ENCODE measurements at regions not wholly inside any gene's neighbourhood (a gene's known extent, or its start where the extent isn't known, plus 50 kb on each side); places are given as distances from the start of the nearest gene placed in this dataset.

DNA sequence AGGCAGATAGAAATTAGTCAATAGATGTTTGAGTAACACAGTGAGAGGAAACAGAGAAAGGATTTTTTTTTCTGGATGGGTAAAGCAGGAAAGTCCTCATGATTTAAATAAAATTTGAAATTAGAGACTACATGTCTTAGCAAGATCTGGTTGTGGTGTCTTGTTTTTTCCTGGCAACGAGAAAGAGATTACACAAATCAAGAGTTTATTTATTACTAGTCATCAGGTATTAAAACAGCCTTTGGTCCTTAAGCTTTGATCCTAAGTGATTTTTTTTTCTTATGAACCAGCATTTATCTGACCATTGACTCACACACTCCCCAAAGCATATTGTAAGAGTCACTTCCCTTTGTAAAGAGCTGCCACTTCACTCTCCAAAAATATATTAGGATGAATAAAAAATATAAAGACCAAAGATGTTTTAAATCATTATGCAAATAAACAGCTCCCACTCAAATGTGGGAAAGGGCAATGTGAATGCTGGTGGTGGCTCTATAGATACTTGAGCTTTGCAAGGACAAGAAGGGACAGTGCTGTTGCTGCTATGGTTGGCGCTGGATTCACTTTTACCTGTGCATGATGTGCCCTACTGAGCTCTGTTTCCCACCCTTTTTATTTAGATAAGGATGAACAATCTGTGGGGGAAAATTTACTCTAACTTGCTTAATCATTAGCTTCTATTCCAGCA lies 1726.5 kb downstream of the MAT2B start:
- no peak overlapping the region for H3K4me3 ChIP-seq (ENCODE audit: low read length)
- peak; percentile 31 for DNase-seq (ENCODE audit: low read depth)
- TF ChIP-seq, protein P1, sequence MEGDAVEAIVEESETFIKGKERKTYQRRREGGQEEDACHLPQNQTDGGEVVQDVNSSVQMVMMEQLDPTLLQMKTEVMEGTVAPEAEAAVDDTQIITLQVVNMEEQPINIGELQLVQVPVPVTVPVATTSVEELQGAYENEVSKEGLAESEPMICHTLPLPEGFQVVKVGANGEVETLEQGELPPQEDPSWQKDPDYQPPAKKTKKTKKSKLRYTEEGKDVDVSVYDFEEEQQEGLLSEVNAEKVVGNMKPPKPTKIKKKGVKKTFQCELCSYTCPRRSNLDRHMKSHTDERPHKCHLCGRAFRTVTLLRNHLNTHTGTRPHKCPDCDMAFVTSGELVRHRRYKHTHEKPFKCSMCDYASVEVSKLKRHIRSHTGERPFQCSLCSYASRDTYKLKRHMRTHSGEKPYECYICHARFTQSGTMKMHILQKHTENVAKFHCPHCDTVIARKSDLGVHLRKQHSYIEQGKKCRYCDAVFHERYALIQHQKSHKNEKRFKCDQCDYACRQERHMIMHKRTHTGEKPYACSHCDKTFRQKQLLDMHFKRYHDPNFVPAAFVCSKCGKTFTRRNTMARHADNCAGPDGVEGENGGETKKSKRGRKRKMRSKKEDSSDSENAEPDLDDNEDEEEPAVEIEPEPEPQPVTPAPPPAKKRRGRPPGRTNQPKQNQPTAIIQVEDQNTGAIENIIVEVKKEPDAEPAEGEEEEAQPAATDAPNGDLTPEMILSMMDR (IDR thresholded peaks at IDR 0.05; ENCODE audit: insufficient read depth, low read depth, low read length, missing control alignments): no peak

DNA sequence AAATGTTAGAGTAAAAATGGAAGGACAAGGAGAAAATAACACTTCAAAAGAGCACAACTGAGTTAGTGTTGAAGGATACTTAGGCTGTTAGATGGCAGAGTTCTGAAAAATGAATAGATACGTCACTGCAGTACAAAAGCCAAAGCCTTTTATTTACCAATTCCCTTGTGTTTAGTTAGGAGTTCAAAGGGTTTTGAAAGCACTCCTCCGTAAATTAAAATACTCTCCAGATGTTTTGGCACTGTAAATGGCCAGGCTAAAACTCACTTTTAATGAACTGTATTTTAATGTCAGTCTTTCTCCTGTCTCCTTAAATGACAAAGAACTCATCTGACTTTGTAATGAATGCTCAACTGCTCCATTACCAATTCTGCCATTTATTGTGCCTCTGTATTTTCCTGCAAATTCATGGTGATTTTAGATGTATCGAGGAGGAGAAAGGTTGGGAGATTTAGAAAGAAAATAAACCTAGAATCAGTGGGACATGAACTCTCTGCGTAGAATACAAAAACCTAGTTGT lies 1727.2 kb downstream of the MAT2B start:
- TF ChIP-seq, protein P1 (IDR thresholded peaks at IDR 0.05; ENCODE audit: insufficient read depth, low read depth, low read length, missing control alignments): no peak
- no peak for DNase-seq (ENCODE audit: low read depth)
- H3K4me3 ChIP-seq (ENCODE audit: low read length): no peak overlapping the region

DNA sequence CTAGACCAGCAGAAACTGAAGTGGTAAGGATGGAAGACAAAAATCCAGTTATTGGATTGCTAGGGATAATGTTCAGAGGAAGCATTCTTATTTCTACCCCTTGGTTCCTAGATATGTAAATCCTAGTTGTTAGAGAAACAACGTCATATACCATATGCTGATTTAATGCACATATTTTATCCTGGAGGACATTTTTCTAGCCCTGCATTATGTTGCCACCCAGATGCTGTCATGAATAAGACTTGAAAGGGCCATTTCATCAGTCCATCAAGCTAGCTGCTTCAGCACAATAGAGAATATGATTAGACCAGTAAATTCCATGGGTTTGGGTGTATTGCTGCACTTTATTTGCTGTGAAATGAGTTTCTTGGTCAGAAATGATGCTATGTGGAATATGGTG lies 1736.4 kb downstream of the MAT2B start:
- DNase-seq (ENCODE audit: low read depth): no peak
- TF ChIP-seq, protein P1 (IDR thresholded peaks at IDR 0.05; ENCODE audit: insufficient read depth, low read depth, low read length, missing control alignments): no peak
- H3K4me3 ChIP-seq (ENCODE audit: low read length): no peak overlapping the region

DNA sequence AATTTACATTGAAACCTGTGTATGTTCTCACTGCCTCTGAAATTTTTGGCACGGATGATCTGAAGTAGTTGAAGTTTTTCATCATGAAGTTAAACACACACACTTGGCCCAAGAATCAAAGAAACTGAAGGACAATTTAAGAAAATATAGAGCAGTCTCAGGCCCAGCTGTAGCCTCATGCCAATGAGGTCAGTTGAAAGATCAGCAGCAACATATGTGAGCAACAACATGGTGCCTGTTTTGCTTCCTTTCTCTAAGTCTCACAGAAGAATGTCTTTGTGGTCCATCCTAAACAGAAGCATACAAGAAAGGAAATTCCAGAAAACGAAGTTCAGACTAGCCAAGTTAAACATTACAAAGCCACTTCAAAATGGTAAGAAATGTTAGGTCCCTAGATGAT lies 1737.2 kb downstream of the MAT2B start:
- H3K4me3 ChIP-seq (ENCODE audit: low read length): no peak overlapping the region
- no peak for DNase-seq (ENCODE audit: low read depth)
- TF ChIP-seq, protein P1 (IDR thresholded peaks at IDR 0.05; ENCODE audit: insufficient read depth, low read depth, low read length, missing control alignments): no peak

DNA sequence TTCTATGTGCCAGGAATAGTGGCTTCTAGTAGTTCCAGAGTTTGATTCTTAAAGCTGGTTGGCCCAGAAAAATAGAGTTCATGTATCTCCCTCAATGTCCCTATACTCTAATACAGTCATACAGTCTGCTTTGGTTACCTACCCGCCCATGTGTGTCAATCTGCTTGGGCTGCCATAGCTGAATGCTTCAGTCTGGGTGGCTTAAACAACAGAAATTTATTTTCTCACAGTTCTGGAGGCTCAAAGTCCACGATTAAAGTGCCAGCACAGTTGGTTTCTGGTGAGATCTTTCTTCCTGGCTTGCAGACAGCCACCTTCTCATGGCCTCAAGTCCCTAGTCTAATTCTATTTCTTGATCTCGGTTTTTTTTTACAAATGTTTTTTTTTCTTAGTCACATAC lies 1739.0 kb downstream of the MAT2B start:
- TF ChIP-seq, protein P1 (IDR thresholded peaks at IDR 0.05; ENCODE audit: insufficient read depth, low read depth, low read length, missing control alignments): no peak
- no peak overlapping the region for H3K4me3 ChIP-seq (ENCODE audit: low read length)
- no peak for DNase-seq (ENCODE audit: low read depth)

DNA sequence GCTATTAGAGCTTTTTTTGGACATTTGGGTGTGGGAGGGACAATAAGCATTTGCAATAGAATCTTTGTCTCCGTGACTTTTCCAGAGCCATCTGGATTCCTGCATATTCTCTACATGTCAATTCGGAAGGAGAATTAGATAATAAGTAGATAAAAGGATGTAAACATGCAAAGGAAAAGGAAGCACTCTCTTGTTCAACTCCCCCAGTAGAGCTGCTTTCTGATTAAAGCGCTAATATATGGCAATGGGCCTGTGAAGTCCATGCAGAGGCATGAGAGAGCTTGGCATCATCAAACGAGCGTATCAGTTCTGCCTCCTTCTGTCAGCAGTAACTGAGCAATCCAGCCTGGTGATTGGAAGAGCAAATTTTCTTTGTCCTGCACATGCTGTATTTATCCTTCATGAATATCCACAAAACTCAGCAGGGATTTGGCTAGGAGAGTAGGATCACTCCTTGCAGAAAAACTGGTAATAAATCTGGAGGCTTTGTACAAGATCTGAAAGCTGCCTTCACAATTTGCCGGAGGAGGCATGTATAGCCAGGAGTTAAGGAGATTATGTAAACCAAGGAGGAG lies 1752.9 kb downstream of the MAT2B start:
- no peak for DNase-seq (ENCODE audit: low read depth)
- H3K4me3 ChIP-seq (ENCODE audit: low read length): no peak overlapping the region
- TF ChIP-seq, protein P1 (IDR thresholded peaks at IDR 0.05; ENCODE audit: insufficient read depth, low read depth, low read length, missing control alignments): no peak
